ENCODE measurements at regions not wholly inside any gene's neighbourhood (a gene's known extent, or its start where the extent isn't known, plus 50 kb on each side); places are given as distances from the start of the nearest gene placed in this dataset.

GRCh38 chr5:109917154-109917546, 227.4 kb downstream of the MAN2A1 start:
- no peak for DNase-seq (ENCODE audit: low spot score)

GRCh38 chr5:109917966-109918365, 228.2 kb downstream of the MAN2A1 start:
- DNase-seq (ENCODE audit: low spot score), result no peak

- no peak for DNase-seq (ENCODE audit: low spot score)
These were observed 231.0 kb downstream of the MAN2A1 start for GRCh38 chr5:109920736-109921135.

GRCh38 chr5:109921735-109922380, 232.1 kb downstream of the MAN2A1 start:
- DNase-seq (ENCODE audit: low spot score), result no peak

- no peak for DNase-seq (ENCODE audit: low spot score)
These were observed 232.8 kb downstream of the MAN2A1 start for GRCh38 chr5:109922381-109922995.

GRCh38 chr5:109923205-109923604, 233.5 kb downstream of the MAN2A1 start:
- no peak for DNase-seq (ENCODE audit: low spot score)

- DNase-seq (ENCODE audit: low spot score), result no peak
These were observed 234.7 kb downstream of the MAN2A1 start for GRCh38 chr5:109924237-109925107.

- DNase-seq (ENCODE audit: low spot score), result no peak
These were observed 237.9 kb downstream of the MAN2A1 start for GRCh38 chr5:109927639-109928038.

GRCh38 chr5:109928046-109928445, 238.3 kb downstream of the MAN2A1 start:
- DNase-seq (ENCODE audit: low spot score), result no peak

- no peak for DNase-seq (ENCODE audit: low spot score)
These were observed 239.1 kb downstream of the MAN2A1 start for GRCh38 chr5:109928811-109929210.

GRCh38 chr5:109929376-109929775, 239.6 kb downstream of the MAN2A1 start:
- no peak for DNase-seq (ENCODE audit: low spot score)

GRCh38 chr5:109929911-109930310, 240.2 kb downstream of the MAN2A1 start:
- DNase-seq (ENCODE audit: low spot score), result no peak

GRCh38 chr5:109931049-109931780, 241.5 kb downstream of the MAN2A1 start:
- DNase-seq (ENCODE audit: low spot score), result no peak

GRCh38 chr5:109935833-109936490, 246.2 kb downstream of the MAN2A1 start:
- no peak for DNase-seq (ENCODE audit: low spot score)

- no peak for DNase-seq (ENCODE audit: low spot score)
These were observed 247.3 kb downstream of the MAN2A1 start for GRCh38 chr5:109936996-109937395.

GRCh38 chr5:109937951-109938350, 248.2 kb downstream of the MAN2A1 start:
- DNase-seq (ENCODE audit: low spot score), result no peak

- DNase-seq (ENCODE audit: low spot score), result no peak
These were observed 248.7 kb downstream of the MAN2A1 start for GRCh38 chr5:109938453-109938852.

GRCh38 chr5:109939116-109939682, 249.5 kb downstream of the MAN2A1 start:
- DNase-seq (ENCODE audit: low spot score), result no peak

- DNase-seq (ENCODE audit: low spot score), result no peak
These were observed 252.9 kb downstream of the MAN2A1 start for GRCh38 chr5:109942646-109943045.

GRCh38 chr5:109943701-109944235, 254.0 kb downstream of the MAN2A1 start:
- DNase-seq (ENCODE audit: low spot score), result no peak

GRCh38 chr5:109944461-109944860, 254.7 kb downstream of the MAN2A1 start:
- no peak for DNase-seq (ENCODE audit: low spot score)

All from AG08395 (cell line).